Loucy (cell line): ENCODE measurements at regions not wholly inside any gene's neighbourhood (a gene's known extent, or its start where the extent isn't known, plus 50 kb on each side); places are given as distances from the start of the nearest gene placed in this dataset.

Experiments
- H2AFZ ChIP-seq: fragments of 200-600 bp; sonication (generic); 2 replicates; pipeline ENCODE4 v1.6.0; 2016; ENCODE audit warnings: antibody characterized with exemption, mild to moderate bottlenecking, low read length, moderate library complexity
- H3F3A ChIP-seq: fragments of 200-600 bp; 2 replicates; pipeline ENCODE4 v1.6.0; 2016; ENCODE audit warnings: antibody characterized with exemption, low read depth, mild to moderate bottlenecking
- H3K27me3 ChIP-seq: fragments of 200-600 bp; sonication (generic); 2 replicates; pipeline ENCODE4 v1.6.1; 2014; ENCODE audit warnings: low read length, mild to moderate bottlenecking; ENCODE audit not compliant: insufficient read depth, poor library complexity, severe bottlenecking
- H3K36me3 ChIP-seq: fragments of 200-600 bp; sonication (generic); 2 replicates; pipeline ENCODE4 v1.6.1; 2016; ENCODE audit warnings: low read length; ENCODE audit not compliant: insufficient read depth
- H3K4me1 ChIP-seq: fragments of 200-600 bp; sonication (generic); 2 replicates; pipeline ENCODE4 v1.5.1; 2014; ENCODE audit warnings: low read length, mild to moderate bottlenecking; ENCODE audit not compliant: insufficient read depth, poor library complexity, severe bottlenecking
- H3K4me2 ChIP-seq: fragments of 200-600 bp; sonication (generic); 2 replicates; pipeline ENCODE4 v1.6.0; 2014; ENCODE audit warnings: antibody characterized with exemption, low read length, low read depth, mild to moderate bottlenecking; ENCODE audit not compliant: poor library complexity, severe bottlenecking
- H3K4me3 ChIP-seq: fragments of 200-600 bp; sonication (generic); 2 replicates; pipeline ENCODE4 v1.5.1; 2014; ENCODE audit warnings: low read length, mild to moderate bottlenecking, mixed read lengths; ENCODE audit not compliant: poor library complexity, severe bottlenecking
- H3K79me2 ChIP-seq: fragments of 200-600 bp; sonication (generic); 2 replicates; pipeline ENCODE4 v1.6.1; 2014; ENCODE audit warnings: low read length; ENCODE audit not compliant: insufficient read depth
- H3K9ac ChIP-seq: fragments of 200-600 bp; sonication (generic); 2 replicates; pipeline ENCODE4 v1.6.0; 2014; ENCODE audit warnings: mild to moderate bottlenecking, low read depth, low read length, moderate library complexity; ENCODE audit not compliant: poor library complexity, severe bottlenecking
- H3K9me2 ChIP-seq: fragments of 200-600 bp; sonication (generic); replicated peaks from 2 replicates; pipeline ENCODE4 v1.6.1; 2016; ENCODE audit warnings: low read depth, low read length, mixed read lengths
- H3K9me3 ChIP-seq: fragments of 200-600 bp; sonication (generic); 2 replicates; pipeline ENCODE4 v1.6.1; 2014; ENCODE audit warnings: mild to moderate bottlenecking, antibody characterized with exemption, low read length, low read depth; ENCODE audit not compliant: insufficient read depth
- H4K20me1 ChIP-seq: fragments of 200-600 bp; sonication (generic); 2 replicates; pipeline ENCODE4 v1.6.0; 2014; ENCODE audit warnings: antibody characterized with exemption, low read length, mild to moderate bottlenecking; ENCODE audit not compliant: insufficient read depth, poor library complexity, severe bottlenecking
- EZH2phosphoT487 ChIP-seq: fragments of 200-600 bp; IDR thresholded peaks from 2 replicates; pipeline ENCODE4 v1.6.1; 2018; ENCODE audit warnings: antibody characterized with exemption, mild to moderate bottlenecking, moderate library complexity, borderline replicate concordance
- TF ChIP-seq, protein P1 (sequence below): fragments of 200-600 bp; sonication (generic); conservative IDR thresholded peaks from 2 replicates; pipeline ENCODE4 v1.5.1; 2014; ENCODE audit warnings: mild to moderate bottlenecking, antibody characterized with exemption, low read length

DNA sequence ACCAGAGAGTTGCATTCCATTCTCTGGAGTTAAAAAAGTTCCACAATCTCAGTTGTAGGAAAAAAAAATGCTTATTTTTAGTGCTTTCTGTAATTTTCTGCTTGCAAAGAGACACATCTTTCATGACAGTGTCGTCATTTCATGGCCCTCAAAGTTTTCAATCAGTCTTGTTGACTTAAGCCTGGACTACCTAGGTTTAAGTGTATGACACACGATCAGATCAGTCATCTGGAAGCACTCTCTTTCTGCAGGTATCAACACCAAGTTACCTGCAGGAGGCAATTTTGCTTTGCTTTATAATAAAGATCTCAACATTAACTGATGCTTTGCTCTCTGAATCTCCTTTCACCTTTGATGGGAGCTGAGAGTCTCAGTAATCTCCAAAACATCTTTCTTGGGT, 251.6 kb downstream of the BCAT1 start:
- no peaks in the 10 kb centered on the region for H4K20me1 ChIP-seq

GRCh38 chr12:24696800-24697199, 252.1 kb downstream of the BCAT1 start:
- no peak overlapping the region for H3K9ac ChIP-seq
- no peaks in the 10 kb centered on the region for H3F3A ChIP-seq

More for the DNA sequence above, 251.6 kb downstream of the BCAT1 start:
- 0 out of 2 replicates have a peak overlapping the region, but pooled peaks have one; percentile 1 for H2AFZ ChIP-seq
- H3K27me3 ChIP-seq: no peaks in the 10 kb centered on the region
- no peaks in the 10 kb centered on the region for H3F3A ChIP-seq
- TF ChIP-seq EZH2phosphoT487: no peak
- TF ChIP-seq, protein P1, sequence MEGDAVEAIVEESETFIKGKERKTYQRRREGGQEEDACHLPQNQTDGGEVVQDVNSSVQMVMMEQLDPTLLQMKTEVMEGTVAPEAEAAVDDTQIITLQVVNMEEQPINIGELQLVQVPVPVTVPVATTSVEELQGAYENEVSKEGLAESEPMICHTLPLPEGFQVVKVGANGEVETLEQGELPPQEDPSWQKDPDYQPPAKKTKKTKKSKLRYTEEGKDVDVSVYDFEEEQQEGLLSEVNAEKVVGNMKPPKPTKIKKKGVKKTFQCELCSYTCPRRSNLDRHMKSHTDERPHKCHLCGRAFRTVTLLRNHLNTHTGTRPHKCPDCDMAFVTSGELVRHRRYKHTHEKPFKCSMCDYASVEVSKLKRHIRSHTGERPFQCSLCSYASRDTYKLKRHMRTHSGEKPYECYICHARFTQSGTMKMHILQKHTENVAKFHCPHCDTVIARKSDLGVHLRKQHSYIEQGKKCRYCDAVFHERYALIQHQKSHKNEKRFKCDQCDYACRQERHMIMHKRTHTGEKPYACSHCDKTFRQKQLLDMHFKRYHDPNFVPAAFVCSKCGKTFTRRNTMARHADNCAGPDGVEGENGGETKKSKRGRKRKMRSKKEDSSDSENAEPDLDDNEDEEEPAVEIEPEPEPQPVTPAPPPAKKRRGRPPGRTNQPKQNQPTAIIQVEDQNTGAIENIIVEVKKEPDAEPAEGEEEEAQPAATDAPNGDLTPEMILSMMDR: no peak
- no peak overlapping the region for H3K4me2 ChIP-seq
- peaks cover 23% of the 10 kb centered on the region for H3K4me1 ChIP-seq
- H3K9me3 ChIP-seq: peaks cover 6% of the 10 kb centered on the region; the same call in 1 of the 2 replicates
- no peaks in the 10 kb centered on the region for H3K79me2 ChIP-seq
- H3K9me2 ChIP-seq: no peaks in the 10 kb centered on the region
- no peaks in the 10 kb centered on the region for H3K36me3 ChIP-seq
- H3K9ac ChIP-seq: no peak overlapping the region
- H3K4me3 ChIP-seq: no peak overlapping the region

DNA sequence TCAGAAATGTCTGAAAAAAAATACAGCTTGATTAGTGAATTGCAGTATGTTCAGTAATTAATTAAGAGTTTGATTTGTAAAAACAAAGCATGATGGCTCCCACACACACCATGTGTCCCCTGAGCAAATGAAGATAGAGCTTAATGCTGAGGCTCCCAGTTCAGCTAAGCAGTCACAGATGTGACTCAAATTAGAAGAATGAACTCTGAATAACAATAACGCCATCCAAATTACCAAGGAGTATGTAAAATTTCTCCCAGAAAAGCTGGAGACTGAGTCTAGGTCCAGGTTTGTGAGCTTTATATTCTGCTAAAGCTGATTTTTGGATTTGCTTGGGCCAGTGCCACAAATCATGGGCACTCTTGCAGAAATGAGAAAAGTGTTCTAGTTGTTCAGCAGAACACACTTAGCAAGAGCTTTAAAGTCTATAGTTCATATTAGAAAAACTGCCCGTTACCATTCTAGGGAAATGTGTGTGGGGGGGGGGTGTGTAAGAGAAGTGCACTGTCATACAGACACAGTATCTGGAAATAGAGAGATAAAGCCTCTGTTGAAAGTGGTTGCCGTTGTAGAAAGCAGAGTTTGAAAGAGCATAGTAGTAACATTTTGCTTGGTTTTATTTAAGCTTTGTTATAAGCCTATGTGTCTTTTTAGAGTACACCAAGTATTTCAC, 253.1 kb downstream of the BCAT1 start:
- Histone ChIP-seq H3K36me3 (no peaks in the 10 kb centered on the region), H3K4me3 (no peak overlapping the region), H3K9me3 (peaks cover 4% of the 10 kb centered on the region; the same call in 1 of the 2 replicates), H4K20me1 (no peaks in the 10 kb centered on the region), H3K9me2 (no peaks in the 10 kb centered on the region), H3K27me3 (no peaks in the 10 kb centered on the region), H3K79me2 (no peaks in the 10 kb centered on the region), H3K9ac (no peak overlapping the region), H3K4me2 (no peak overlapping the region), H3F3A (no peaks in the 10 kb centered on the region), H3K4me1 (peaks cover 23% of the 10 kb centered on the region), H2AFZ (peak overlapping the region; percentile 34)
- no peak for TF ChIP-seq EZH2phosphoT487
- TF ChIP-seq, protein P1: no peak

More at GRCh38 chr12:24696800-24697199, 252.1 kb downstream of the BCAT1 start:
- H2AFZ ChIP-seq: 0 out of 2 replicates have a peak overlapping the region, but pooled peaks have one; percentile 1
- no peaks in the 10 kb centered on the region for H3K9me2 ChIP-seq
- H3K27me3 ChIP-seq: no peaks in the 10 kb centered on the region
- H3K79me2 ChIP-seq: no peaks in the 10 kb centered on the region
- H3K4me3 ChIP-seq: no peak overlapping the region
- no peak overlapping the region for H3K4me2 ChIP-seq
- H4K20me1 ChIP-seq: no peaks in the 10 kb centered on the region
- H3K36me3 ChIP-seq: no peaks in the 10 kb centered on the region
- H3K4me1 ChIP-seq: peaks cover 23% of the 10 kb centered on the region
- TF ChIP-seq, protein P1: no peak
- TF ChIP-seq EZH2phosphoT487: no peak
- H3K9me3 ChIP-seq: peaks cover 6% of the 10 kb centered on the region; the same call in 1 of the 2 replicates
